ENCODE measurements at regions not wholly inside any gene's neighbourhood (a gene's known extent, or its start where the extent isn't known, plus 50 kb on each side); places are given as distances from the start of the nearest gene placed in this dataset.

GRCh38 chr10:8380833-8381496 lies 326.5 kb downstream of the GATA3 start:
- no peaks in the 10 kb centered on the region for H3K27me3 ChIP-seq (ENCODE audit: control insufficient read depth, insufficient read depth, low read length)
- H3K27ac ChIP-seq (ENCODE audit: low read depth in 2 of 2, low read length in 2 of 2) = no peak overlapping the region
- no peak for TF ChIP-seq CTCF (IDR thresholded peaks at IDR 0.05; ENCODE audit: borderline replicate concordance, extremely low read depth, insufficient read depth)
- no peaks in the 10 kb centered on the region for H3K36me3 ChIP-seq (ENCODE audit: control insufficient read depth in 2 of 3, insufficient read depth in 3 of 3, low read length in 3 of 3)
- H3K9me3 ChIP-seq (ENCODE audit: control insufficient read depth in 2 of 3, insufficient read depth in 1 of 3, low read length in 3 of 3) = no peaks in the 10 kb centered on the region
- H3K9ac ChIP-seq (ENCODE audit: low read length in 3 of 3) = no peak overlapping the region
- intact Hi-C loops (cut with DNase I) = no loop called here
- H3K4me3 ChIP-seq (ENCODE audit: low read length in 3 of 3) = no peak overlapping the region
- no peaks in the 10 kb centered on the region for H3K4me1 ChIP-seq (ENCODE audit: control insufficient read depth in 2 of 3, insufficient read depth in 2 of 3, low read depth in 1 of 3, low read length in 3 of 3)
- DNase-seq = no peak
- no peak for FAIRE-seq

GRCh38 chr10:8386781-8387180 lies 332.3 kb downstream of the GATA3 start:
- no peak for TF ChIP-seq CTCF (IDR thresholded peaks at IDR 0.05; ENCODE audit: borderline replicate concordance, extremely low read depth, insufficient read depth)
- Histone ChIP-seq H3K9me3 (ENCODE audit: control insufficient read depth in 2 of 3, insufficient read depth in 1 of 3, low read length in 3 of 3) (no peaks in the 10 kb centered on the region), H3K27ac (ENCODE audit: low read depth in 2 of 2, low read length in 2 of 2) (no peak overlapping the region), H3K9ac (ENCODE audit: low read length in 3 of 3) (no peak overlapping the region), H3K4me3 (ENCODE audit: low read length in 3 of 3) (no peak overlapping the region), H3K4me1 (ENCODE audit: control insufficient read depth in 2 of 3, insufficient read depth in 2 of 3, low read depth in 1 of 3, low read length in 3 of 3) (no peaks in the 10 kb centered on the region), H3K27me3 (ENCODE audit: control insufficient read depth, insufficient read depth, low read length) (no peaks in the 10 kb centered on the region), H3K36me3 (ENCODE audit: control insufficient read depth in 2 of 3, insufficient read depth in 3 of 3, low read length in 3 of 3) (no peaks in the 10 kb centered on the region)
- intact Hi-C loops (cut with DNase I) = no loop called here
- DNase-seq (no peak), FAIRE-seq (no peak)

- FAIRE-seq = no peak
These were observed 335.1 kb downstream of the GATA3 start for GRCh38 chr10:8389630-8390029.

More at GRCh38 chr10:8389630-8390029, 335.1 kb downstream of the GATA3 start:
- Histone ChIP-seq H3K27ac (ENCODE audit: low read depth in 2 of 2, low read length in 2 of 2) (no peak overlapping the region), H3K4me3 (ENCODE audit: low read length in 3 of 3) (no peak overlapping the region), H3K9me3 (ENCODE audit: control insufficient read depth in 2 of 3, insufficient read depth in 1 of 3, low read length in 3 of 3) (no peaks in the 10 kb centered on the region), H3K27me3 (ENCODE audit: control insufficient read depth, insufficient read depth, low read length) (no peaks in the 10 kb centered on the region), H3K36me3 (ENCODE audit: control insufficient read depth in 2 of 3, insufficient read depth in 3 of 3, low read length in 3 of 3) (no peaks in the 10 kb centered on the region), H3K9ac (ENCODE audit: low read length in 3 of 3) (no peak overlapping the region), H3K4me1 (ENCODE audit: control insufficient read depth in 2 of 3, insufficient read depth in 2 of 3, low read depth in 1 of 3, low read length in 3 of 3) (no peaks in the 10 kb centered on the region)
- no peak for DNase-seq
- TF ChIP-seq CTCF (IDR thresholded peaks at IDR 0.05; ENCODE audit: borderline replicate concordance, extremely low read depth, insufficient read depth) = no peak
- intact Hi-C loops (cut with DNase I) = no loop called here

All from kidney (tissue), 13 donors.